NCI-H2196 treated with DMSO at 0.1 percent for 48 hours (cell line): ENCODE measurements at regions not wholly inside any gene's neighbourhood (a gene's known extent, or its start where the extent isn't known, plus 50 kb on each side); places are given as distances from the start of the nearest gene placed in this dataset.

Experiments
- DNase-seq: peaks from one replicate; lab custom pipeline; 2025; ENCODE audit not compliant: unreplicated experiment; lab: John Stamatoyannopoulos, UW

- no peak for DNase-seq
Observed at GRCh38 chr13:111949311-111949710, 117.6 kb upstream of the SOX1 start.

GRCh38 chr13:111950697-111951096, 116.3 kb upstream of the SOX1 start:
- DNase-seq: no peak

DNA sequence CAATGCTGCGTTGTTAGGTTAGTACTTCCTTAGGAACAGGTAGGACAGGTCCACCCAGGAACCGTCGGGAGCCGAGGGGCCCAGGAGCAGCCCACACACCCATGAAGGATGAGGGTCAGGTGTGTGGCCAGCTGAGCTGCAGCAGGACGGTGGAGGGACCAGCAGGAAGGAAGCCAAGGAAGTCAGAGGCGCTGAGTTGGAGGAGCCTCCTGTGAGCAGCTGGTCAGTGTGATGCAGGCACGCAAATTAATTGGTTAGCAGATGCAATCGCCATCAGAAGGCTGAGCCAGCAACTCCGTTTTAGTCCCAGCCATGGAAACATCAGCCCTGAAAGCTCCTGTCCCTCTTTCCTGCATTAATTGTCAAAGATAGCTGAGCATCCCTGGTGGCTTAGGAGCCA, 114.9 kb upstream of the SOX1 start:
- DNase-seq: no peak

DNA sequence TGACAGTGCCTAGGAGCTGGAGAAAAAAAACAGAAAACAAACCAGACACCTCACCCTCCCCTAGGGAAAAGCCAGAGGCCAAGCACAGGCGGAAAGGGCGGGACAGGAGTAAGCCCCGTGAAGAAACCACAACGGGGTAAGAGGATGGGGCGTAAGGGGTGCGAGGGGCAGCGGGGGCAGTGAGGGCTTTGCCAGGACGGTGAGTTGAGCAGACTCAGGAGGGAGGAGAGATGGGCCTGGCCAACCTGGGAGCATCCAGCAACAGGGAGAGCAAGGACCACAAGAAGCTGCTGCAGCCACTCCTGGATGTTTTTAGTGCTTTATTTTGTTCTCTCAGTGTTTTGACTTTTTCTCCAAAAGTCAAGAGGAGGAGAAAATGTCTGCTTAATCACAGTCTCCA, 114.1 kb upstream of the SOX1 start:
- no peak for DNase-seq

- DNase-seq: no peak
Observed at GRCh38 chr13:111953546-111954178, 113.3 kb upstream of the SOX1 start.

- DNase-seq: no peak
Observed at GRCh38 chr13:111954661-111955411, 112.1 kb upstream of the SOX1 start.

DNA sequence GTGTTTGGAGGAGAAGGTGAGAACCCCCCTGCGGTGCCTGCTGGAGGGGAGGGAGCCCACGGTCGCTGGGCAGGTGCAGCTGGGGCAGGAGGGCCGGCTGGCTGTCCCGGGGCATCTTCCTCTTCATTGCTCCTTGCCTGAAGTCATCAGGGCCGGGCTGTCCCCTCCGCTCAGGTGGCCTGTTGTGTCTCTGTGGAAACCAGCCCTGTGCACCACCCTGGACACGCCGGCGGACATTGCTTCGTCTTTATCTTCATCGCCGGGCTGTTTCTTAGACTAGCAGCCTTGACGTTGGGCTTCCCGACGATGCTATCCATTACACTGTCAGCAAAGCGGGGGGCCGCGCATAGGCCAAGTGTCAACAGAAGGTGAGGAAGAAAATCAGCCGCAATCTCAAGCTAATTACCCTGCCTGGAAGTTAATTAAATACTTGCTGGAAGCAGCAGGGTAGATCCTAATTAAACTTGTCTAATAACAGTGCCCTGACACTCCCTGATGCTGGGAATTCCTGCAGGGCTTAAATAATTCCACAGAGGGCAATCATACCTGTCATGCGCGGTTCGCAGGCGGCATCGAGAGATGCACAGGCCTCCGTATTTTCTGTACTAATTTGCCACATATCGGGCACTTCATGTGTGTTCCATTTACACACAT, 111.4 kb upstream of the SOX1 start:
- DNase-seq: no peak

- no peak for DNase-seq
Observed at GRCh38 chr13:111956261-111957151, 110.4 kb upstream of the SOX1 start.

- DNase-seq: no peak
Observed at GRCh38 chr13:111957913-111958450, 109.0 kb upstream of the SOX1 start.

- no peak for DNase-seq
Observed at GRCh38 chr13:111958612-111959395, 108.1 kb upstream of the SOX1 start.

DNA sequence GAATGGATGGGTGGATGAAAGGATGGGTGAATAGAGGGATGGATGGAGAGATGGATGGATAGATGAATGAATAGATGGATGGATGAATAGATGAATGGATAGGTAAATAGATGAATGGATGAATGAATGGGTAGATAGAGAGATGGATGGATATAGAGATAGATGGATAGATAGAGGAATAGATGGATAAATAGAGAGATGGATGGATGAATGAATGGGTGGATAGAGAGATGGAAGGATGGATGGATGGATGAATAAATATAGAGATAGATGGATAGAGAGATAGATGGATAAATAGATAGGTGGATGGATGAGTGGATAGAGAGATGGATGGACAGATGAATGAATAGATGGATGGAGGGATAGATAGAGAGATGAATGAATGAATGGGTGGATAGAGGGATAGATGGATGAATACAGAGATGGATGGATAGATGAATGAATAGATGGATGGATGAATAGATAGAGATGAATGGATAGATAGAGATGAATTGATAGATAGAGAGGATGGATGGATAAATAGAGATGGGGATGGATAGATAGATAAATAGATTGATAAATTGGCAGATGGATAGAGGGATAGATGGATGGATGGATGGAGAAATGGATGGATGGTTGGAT, 106.7 kb upstream of the SOX1 start:
- no peak for DNase-seq

GRCh38 chr13:111961236-111961635, 105.7 kb upstream of the SOX1 start:
- DNase-seq: no peak

DNA sequence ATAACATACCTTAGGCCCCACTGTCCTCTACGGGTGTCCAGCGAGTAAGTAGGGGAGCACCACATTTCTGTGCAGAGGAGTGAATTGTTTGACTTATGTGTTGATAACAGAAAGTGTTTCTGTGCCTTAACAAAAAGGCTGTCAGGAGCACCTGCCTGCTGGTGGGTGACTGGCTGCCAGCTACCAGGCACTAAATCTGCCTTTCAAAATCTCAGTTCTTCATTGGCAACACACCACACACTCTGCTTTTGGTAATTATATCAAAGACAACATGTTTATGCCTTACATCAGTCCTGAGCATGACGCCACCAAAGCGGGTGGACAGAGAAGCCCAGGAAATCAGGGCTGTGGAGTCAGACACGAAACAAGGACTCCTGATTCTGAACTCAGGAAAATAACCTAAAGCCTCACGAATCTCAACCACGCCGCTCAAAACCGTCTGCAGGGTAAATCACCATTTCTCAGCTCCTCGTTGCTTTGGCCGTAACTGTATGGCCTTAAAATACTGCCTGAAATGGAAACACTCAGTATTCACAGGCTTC, 105.2 kb upstream of the SOX1 start:
- no peak for DNase-seq

- DNase-seq: no peak
Observed at GRCh38 chr13:111962431-111962891, 104.5 kb upstream of the SOX1 start.

DNA sequence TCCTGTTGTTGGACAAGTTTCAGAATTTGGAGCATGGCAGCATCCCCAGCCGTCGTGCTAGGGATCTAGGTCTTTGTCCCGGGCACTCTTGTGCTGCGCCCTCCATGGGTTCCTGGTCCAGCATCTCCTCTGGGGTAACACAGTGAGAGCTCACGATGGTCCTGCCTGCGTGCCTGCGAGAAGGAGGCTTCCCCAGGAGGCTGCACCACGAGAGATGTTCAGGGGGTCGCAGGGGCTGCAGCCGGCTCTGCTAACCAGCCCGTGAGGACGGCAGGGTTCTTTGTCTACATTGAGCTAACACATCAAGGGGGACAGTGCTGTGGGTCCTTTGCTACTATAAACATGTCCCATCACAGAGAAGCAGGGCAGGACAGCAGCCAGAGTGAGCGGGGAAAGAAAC, 103.9 kb upstream of the SOX1 start:
- no peak for DNase-seq

GRCh38 chr13:111964411-111965035, 102.4 kb upstream of the SOX1 start:
- no peak for DNase-seq

- DNase-seq: no peak
Observed at GRCh38 chr13:111965466-111966214, 101.3 kb upstream of the SOX1 start.

- no peak for DNase-seq
Observed at GRCh38 chr13:111966933-111967332, 100.0 kb upstream of the SOX1 start.
